VCaP (cell line): ENCODE measurements at regions not wholly inside any gene's neighbourhood (a gene's known extent, or its start where the extent isn't known, plus 50 kb on each side); places are given as distances from the start of the nearest gene placed in this dataset.
A peak's percentile ranks its signal among the peaks of the same experiment; 100 is the strongest.

ENCODE experiments used
- H3K27ac ChIP-seq: fragments of 450-650 bp; 2 replicates; pipeline ENCODE4 v1.5.1; 2017
- CTCF ChIP-seq: fragments of 450-650 bp; conservative IDR thresholded peaks from 2 replicates; pipeline ENCODE4 v1.5.1; 2017; ENCODE audit warnings: mild to moderate bottlenecking, moderate library complexity

- H3K27ac ChIP-seq: no peak overlapping the region
- TF ChIP-seq CTCF: no peak
Observed at GRCh38 chr1:190747704-190748103, 270.0 kb upstream of the BRINP3 start.

GRCh38 chr1:190752131-190752530 lies 274.5 kb upstream of the BRINP3 start:
- H3K27ac ChIP-seq: no peak overlapping the region
- TF ChIP-seq CTCF: no peak

- H3K27ac ChIP-seq: no peak overlapping the region
- TF ChIP-seq CTCF: peak; percentile 61
Observed at GRCh38 chr1:190754666-190755065, 277.0 kb upstream of the BRINP3 start.

GRCh38 chr1:190759807-190760206 lies 282.1 kb upstream of the BRINP3 start:
- no peak overlapping the region for H3K27ac ChIP-seq
- TF ChIP-seq CTCF: no peak

- no peak overlapping the region for H3K27ac ChIP-seq
- TF ChIP-seq CTCF: no peak
Observed at GRCh38 chr1:190762325-190762724, 284.7 kb upstream of the BRINP3 start.

- TF ChIP-seq CTCF: no peak
- H3K27ac ChIP-seq: no peak overlapping the region
Observed at GRCh38 chr1:190792873-190793272, 315.2 kb upstream of the BRINP3 start.

GRCh38 chr1:190807629-190808028 lies 330.0 kb upstream of the BRINP3 start:
- H3K27ac ChIP-seq: no peak overlapping the region
- TF ChIP-seq CTCF: no peak

GRCh38 chr1:190808035-190808434 lies 330.4 kb upstream of the BRINP3 start:
- H3K27ac ChIP-seq: no peak overlapping the region
- no peak for TF ChIP-seq CTCF
